ENCODE measurements at regions not wholly inside any gene's neighbourhood (a gene's known extent, or its start where the extent isn't known, plus 50 kb on each side); places are given as distances from the start of the nearest gene placed in this dataset.
"Not testable (repeated sequence)": the region's sequence is repeated elsewhere in the genome, so short reads cannot be mapped to it uniquely, and the experiment has no call there.

DNA sequence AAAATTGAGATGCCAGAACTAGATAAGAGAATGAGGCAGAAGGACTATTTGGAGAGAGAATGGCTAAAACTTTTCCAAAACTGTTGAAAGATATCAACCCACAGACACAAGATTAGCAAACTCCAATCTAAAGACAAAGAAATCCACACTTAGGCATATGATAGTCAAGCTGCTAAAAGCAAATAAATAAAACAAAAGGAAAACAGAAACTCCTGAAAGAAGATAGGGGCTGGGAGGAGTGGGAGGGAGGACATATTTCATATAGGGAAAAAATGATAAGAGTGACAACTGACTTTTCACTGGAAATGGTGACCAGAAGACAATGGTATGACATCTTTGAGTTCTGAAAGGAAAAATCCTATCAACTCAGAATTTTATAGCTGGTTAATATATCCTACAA lies 105.4 kb upstream of the ADO start:
- H4K20me1 ChIP-seq (ENCODE audit: control insufficient read depth, insufficient read depth, insufficient read length) = no peaks in the 10 kb centered on the region
- peaks cover 38 to 41% of the 10 kb centered on the region in 2 experiments for H3K9me3 Mint-ChIP-seq
- no peaks in the 10 kb centered on the region for H3K27me3 ChIP-seq (ENCODE audit: insufficient read depth, low read length)
- H2BK15ac ChIP-seq (ENCODE audit: low read depth, low read length) = no peak overlapping the region
- H3K4me3 Mint-ChIP-seq = no peak overlapping the region
- no peaks in the 10 kb centered on the region for H3K79me1 ChIP-seq (ENCODE audit: insufficient read depth, low read depth, low read length, poor library complexity, severe bottlenecking)
- peaks cover 4% of the 10 kb centered on the region; the same call in 1 of the 2 replicates for H3K27me3 Mint-ChIP-seq (ENCODE audit: low read depth)
- no peaks in the 10 kb centered on the region for H3K9me3 ChIP-seq (ENCODE audit: control insufficient read depth, low read depth, low read length)
- H3K4me1 ChIP-seq (ENCODE audit: insufficient read depth, low read length) = no peaks in the 10 kb centered on the region
- no peak overlapping the region for H2BK12ac ChIP-seq (ENCODE audit: insufficient read length, low read depth, low read length)
- no peak overlapping the region for H2BK120ac ChIP-seq (ENCODE audit: low read depth, low read length, poor library complexity, severe bottlenecking)
- peaks cover 0 to 19% (median 8%) of the 10 kb centered on the region in 3 experiments for H3K36me3 Mint-ChIP-seq (ENCODE audit: insufficient read depth in 1 of 3, low read depth in 3 of 3)
- 0 out of 4 replicates have a peak, but pooled peaks cover under 1 to 2% of the 10 kb centered on the region in 2 experiments for H3K4me1 Mint-ChIP-seq
- no peak overlapping the region for H3K4me2 ChIP-seq (ENCODE audit: insufficient read depth, insufficient read length, low read length)
- TF ChIP-seq, protein P1, sequence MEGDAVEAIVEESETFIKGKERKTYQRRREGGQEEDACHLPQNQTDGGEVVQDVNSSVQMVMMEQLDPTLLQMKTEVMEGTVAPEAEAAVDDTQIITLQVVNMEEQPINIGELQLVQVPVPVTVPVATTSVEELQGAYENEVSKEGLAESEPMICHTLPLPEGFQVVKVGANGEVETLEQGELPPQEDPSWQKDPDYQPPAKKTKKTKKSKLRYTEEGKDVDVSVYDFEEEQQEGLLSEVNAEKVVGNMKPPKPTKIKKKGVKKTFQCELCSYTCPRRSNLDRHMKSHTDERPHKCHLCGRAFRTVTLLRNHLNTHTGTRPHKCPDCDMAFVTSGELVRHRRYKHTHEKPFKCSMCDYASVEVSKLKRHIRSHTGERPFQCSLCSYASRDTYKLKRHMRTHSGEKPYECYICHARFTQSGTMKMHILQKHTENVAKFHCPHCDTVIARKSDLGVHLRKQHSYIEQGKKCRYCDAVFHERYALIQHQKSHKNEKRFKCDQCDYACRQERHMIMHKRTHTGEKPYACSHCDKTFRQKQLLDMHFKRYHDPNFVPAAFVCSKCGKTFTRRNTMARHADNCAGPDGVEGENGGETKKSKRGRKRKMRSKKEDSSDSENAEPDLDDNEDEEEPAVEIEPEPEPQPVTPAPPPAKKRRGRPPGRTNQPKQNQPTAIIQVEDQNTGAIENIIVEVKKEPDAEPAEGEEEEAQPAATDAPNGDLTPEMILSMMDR (conservative IDR thresholded peaks at IDR 0.05) = no peak
- no peak overlapping the region for H4K5ac ChIP-seq (ENCODE audit: insufficient read length, low read depth, low read length)
- DNase-seq = no peak
- no peak overlapping the region for H2AFZ ChIP-seq (ENCODE audit: low read length)
- no peak overlapping the region for H4K91ac ChIP-seq (ENCODE audit: insufficient read length, low read depth, low read length)
- no peak overlapping the region for H3K9ac ChIP-seq (ENCODE audit: extremely low read depth, insufficient read length, low read length)
- no peak overlapping the region for H3K23ac ChIP-seq (ENCODE audit: insufficient read length, low read depth, low read length)
- H2AK5ac ChIP-seq (ENCODE audit: insufficient read length, low read length) = no peak overlapping the region
- no peak overlapping the region for H2BK5ac ChIP-seq (ENCODE audit: insufficient read length, low read length)
- H3K27ac Mint-ChIP-seq = no peak overlapping the region
- no peak overlapping the region for H3K56ac ChIP-seq (ENCODE audit: insufficient read length, low read depth, low read length)
- H3K14ac ChIP-seq (ENCODE audit: insufficient read depth, low read length) = no peak overlapping the region
- no peak overlapping the region for H4K8ac ChIP-seq (replicated peaks; ENCODE audit: insufficient read length, low read depth, low read length)
- H3T11ph ChIP-seq (ENCODE audit: low read length) = no peak overlapping the region
- H3K4ac ChIP-seq (ENCODE audit: low read depth, low read length) = no peak overlapping the region
- H3K18ac ChIP-seq (ENCODE audit: insufficient read length, low read depth, low read length) = no peak overlapping the region
- no peak overlapping the region for H2BK20ac ChIP-seq (ENCODE audit: low read depth, low read length, poor library complexity, severe bottlenecking)
- no peak overlapping the region for H3K27ac ChIP-seq (ENCODE audit: insufficient read length, low read depth, low read length)
- H3K23me2 ChIP-seq (ENCODE audit: insufficient read length, low read depth, low read length, poor library complexity, severe bottlenecking) = no peaks in the 10 kb centered on the region
- no peaks in the 10 kb centered on the region for H3K79me2 ChIP-seq (ENCODE audit: insufficient read depth, low read length)

DNA sequence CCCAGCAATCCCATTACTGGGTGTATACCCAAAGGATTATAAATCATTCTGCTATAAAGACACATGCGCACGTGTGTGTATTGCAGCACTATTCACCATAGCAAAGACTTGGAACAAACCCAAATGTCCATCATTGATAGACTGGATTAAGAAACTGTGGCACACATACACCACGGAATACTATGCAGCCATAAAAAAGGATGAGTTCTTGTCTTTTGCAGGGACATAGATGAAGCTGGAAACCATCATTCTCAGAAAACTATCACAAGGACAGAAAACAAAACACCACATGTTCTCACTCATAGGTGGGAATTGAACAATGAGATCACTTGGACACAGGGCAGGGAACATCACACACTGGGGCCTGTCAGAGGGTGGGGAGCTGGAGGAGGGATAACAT lies 100.4 kb upstream of the ADO start:
- not testable (repeated sequence) for H3K4ac ChIP-seq (ENCODE audit: low read depth, low read length); H3K79me2 ChIP-seq (ENCODE audit: insufficient read depth, low read length); H3K4me1 Mint-ChIP-seq; H3K4me1 ChIP-seq (ENCODE audit: insufficient read depth, low read length); H4K8ac ChIP-seq (replicated peaks; ENCODE audit: insufficient read length, low read depth, low read length); H4K5ac ChIP-seq (ENCODE audit: insufficient read length, low read depth, low read length); H3K4me2 ChIP-seq (ENCODE audit: insufficient read depth, insufficient read length, low read length); H3K18ac ChIP-seq (ENCODE audit: insufficient read length, low read depth, low read length); H3T11ph ChIP-seq (ENCODE audit: low read length); H4K91ac ChIP-seq (ENCODE audit: insufficient read length, low read depth, low read length); H3K23ac ChIP-seq (ENCODE audit: insufficient read length, low read depth, low read length); H3K14ac ChIP-seq (ENCODE audit: insufficient read depth, low read length); H3K27ac ChIP-seq (ENCODE audit: insufficient read length, low read depth, low read length); H3K9ac ChIP-seq (ENCODE audit: extremely low read depth, insufficient read length, low read length); H3K9me3 ChIP-seq (ENCODE audit: control insufficient read depth, low read depth, low read length); H3K27me3 Mint-ChIP-seq (ENCODE audit: low read depth); H3K23me2 ChIP-seq (ENCODE audit: insufficient read length, low read depth, low read length, poor library complexity, severe bottlenecking); H3K27me3 ChIP-seq (ENCODE audit: insufficient read depth, low read length); H4K20me1 ChIP-seq (ENCODE audit: control insufficient read depth, insufficient read depth, insufficient read length); H3K79me1 ChIP-seq (ENCODE audit: insufficient read depth, low read depth, low read length, poor library complexity, severe bottlenecking); H2BK120ac ChIP-seq (ENCODE audit: low read depth, low read length, poor library complexity, severe bottlenecking); H3K4me3 Mint-ChIP-seq; H2BK15ac ChIP-seq (ENCODE audit: low read depth, low read length); H3K27ac Mint-ChIP-seq; H2AFZ ChIP-seq (ENCODE audit: low read length); H2AK5ac ChIP-seq (ENCODE audit: insufficient read length, low read length); DNase-seq; H2BK5ac ChIP-seq (ENCODE audit: insufficient read length, low read length); H3K36me3 Mint-ChIP-seq (ENCODE audit: insufficient read depth in 1 of 3, low read depth in 3 of 3); H2BK20ac ChIP-seq (ENCODE audit: low read depth, low read length, poor library complexity, severe bottlenecking); H3K56ac ChIP-seq (ENCODE audit: insufficient read length, low read depth, low read length); H2BK12ac ChIP-seq (ENCODE audit: insufficient read length, low read depth, low read length)
- peaks cover 30 to 33% of the 10 kb centered on the region in 2 experiments for H3K9me3 Mint-ChIP-seq
- no CpG with 5 or more reads among the region's 3 CpGs for WGBS (ENCODE audit: extremely low coverage, insufficient read length, low lambda C conversion rate)

Data from H9 (cell line).